Left ventricle myocardium superior (tissue), 1 donor: ENCODE measurements at regions not wholly inside any gene's neighbourhood (a gene's known extent, or its start where the extent isn't known, plus 50 kb on each side); places are given as distances from the start of the nearest gene placed in this dataset.

Experiments used
- ATAC-seq: fragments of 200-7000 bp; cut with Tn5 transposase; one replicate; pipeline ENCODE4 v1.9.1; 2020; ENCODE audit warnings: mild to moderate bottlenecking, moderate library complexity
- DNase-seq: peaks from one replicate; pipeline ENCODE4 v3.0.0-alpha.2; 2020
- intact Hi-C: fragments of 100-400 bp; cut with micrococcal nuclease; formaldehyde crosslinking; loops from one replicate; pipeline ENCODE4 v1.11.0; 2022
- donor health status: DM: no; HTN: yes; CAD: no; lungs with severe emphysema.

DNA sequence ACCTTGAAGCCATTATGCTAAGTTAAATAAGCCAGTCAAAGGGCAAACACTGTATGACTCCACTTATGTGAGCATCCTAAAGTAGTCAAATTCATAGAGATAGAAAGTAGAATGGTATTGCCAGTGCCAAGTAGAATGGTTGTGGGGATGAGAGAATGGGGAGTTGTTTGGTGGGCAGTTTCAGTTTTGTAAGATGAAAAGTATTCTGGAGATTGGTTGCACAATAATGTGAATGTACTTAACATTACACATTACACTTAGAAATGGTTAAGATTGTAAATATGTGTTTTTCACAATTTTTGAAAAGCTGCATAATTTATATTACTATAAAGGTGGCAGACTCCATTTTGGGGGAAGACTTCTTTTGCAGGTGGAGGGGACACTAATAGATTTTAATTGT lies 51.3 kb upstream of the CARMIL1 start:
- ATAC-seq (no peak), DNase-seq (no peak)
- intact Hi-C loops, result no loop called here
